ENCODE measurements at regions not wholly inside any gene's neighbourhood (a gene's known extent, or its start where the extent isn't known, plus 50 kb on each side); places are given as distances from the start of the nearest gene placed in this dataset.

DNA sequence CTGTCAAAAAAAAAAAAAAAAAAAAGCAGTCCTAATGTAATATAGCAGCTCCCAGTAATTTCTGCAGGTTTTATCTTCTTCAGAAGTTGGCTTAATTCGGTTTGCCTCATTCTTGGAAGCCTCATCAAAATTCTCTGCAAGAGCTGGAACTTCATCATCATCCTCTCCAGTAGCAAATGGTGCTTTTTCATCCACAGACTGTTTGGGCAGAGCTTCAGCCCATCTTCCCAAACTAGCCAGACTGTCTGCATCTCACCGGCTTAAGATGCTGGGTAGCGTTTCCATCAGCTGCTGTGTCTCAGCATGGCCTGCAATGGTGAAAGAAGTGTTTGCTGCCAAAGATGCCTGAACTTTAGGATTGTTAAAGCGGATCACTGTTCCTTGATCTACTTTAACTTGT is 112.6 kb downstream of the AIPL1 start (continued):
- TF ChIP-seq, protein P1, sequence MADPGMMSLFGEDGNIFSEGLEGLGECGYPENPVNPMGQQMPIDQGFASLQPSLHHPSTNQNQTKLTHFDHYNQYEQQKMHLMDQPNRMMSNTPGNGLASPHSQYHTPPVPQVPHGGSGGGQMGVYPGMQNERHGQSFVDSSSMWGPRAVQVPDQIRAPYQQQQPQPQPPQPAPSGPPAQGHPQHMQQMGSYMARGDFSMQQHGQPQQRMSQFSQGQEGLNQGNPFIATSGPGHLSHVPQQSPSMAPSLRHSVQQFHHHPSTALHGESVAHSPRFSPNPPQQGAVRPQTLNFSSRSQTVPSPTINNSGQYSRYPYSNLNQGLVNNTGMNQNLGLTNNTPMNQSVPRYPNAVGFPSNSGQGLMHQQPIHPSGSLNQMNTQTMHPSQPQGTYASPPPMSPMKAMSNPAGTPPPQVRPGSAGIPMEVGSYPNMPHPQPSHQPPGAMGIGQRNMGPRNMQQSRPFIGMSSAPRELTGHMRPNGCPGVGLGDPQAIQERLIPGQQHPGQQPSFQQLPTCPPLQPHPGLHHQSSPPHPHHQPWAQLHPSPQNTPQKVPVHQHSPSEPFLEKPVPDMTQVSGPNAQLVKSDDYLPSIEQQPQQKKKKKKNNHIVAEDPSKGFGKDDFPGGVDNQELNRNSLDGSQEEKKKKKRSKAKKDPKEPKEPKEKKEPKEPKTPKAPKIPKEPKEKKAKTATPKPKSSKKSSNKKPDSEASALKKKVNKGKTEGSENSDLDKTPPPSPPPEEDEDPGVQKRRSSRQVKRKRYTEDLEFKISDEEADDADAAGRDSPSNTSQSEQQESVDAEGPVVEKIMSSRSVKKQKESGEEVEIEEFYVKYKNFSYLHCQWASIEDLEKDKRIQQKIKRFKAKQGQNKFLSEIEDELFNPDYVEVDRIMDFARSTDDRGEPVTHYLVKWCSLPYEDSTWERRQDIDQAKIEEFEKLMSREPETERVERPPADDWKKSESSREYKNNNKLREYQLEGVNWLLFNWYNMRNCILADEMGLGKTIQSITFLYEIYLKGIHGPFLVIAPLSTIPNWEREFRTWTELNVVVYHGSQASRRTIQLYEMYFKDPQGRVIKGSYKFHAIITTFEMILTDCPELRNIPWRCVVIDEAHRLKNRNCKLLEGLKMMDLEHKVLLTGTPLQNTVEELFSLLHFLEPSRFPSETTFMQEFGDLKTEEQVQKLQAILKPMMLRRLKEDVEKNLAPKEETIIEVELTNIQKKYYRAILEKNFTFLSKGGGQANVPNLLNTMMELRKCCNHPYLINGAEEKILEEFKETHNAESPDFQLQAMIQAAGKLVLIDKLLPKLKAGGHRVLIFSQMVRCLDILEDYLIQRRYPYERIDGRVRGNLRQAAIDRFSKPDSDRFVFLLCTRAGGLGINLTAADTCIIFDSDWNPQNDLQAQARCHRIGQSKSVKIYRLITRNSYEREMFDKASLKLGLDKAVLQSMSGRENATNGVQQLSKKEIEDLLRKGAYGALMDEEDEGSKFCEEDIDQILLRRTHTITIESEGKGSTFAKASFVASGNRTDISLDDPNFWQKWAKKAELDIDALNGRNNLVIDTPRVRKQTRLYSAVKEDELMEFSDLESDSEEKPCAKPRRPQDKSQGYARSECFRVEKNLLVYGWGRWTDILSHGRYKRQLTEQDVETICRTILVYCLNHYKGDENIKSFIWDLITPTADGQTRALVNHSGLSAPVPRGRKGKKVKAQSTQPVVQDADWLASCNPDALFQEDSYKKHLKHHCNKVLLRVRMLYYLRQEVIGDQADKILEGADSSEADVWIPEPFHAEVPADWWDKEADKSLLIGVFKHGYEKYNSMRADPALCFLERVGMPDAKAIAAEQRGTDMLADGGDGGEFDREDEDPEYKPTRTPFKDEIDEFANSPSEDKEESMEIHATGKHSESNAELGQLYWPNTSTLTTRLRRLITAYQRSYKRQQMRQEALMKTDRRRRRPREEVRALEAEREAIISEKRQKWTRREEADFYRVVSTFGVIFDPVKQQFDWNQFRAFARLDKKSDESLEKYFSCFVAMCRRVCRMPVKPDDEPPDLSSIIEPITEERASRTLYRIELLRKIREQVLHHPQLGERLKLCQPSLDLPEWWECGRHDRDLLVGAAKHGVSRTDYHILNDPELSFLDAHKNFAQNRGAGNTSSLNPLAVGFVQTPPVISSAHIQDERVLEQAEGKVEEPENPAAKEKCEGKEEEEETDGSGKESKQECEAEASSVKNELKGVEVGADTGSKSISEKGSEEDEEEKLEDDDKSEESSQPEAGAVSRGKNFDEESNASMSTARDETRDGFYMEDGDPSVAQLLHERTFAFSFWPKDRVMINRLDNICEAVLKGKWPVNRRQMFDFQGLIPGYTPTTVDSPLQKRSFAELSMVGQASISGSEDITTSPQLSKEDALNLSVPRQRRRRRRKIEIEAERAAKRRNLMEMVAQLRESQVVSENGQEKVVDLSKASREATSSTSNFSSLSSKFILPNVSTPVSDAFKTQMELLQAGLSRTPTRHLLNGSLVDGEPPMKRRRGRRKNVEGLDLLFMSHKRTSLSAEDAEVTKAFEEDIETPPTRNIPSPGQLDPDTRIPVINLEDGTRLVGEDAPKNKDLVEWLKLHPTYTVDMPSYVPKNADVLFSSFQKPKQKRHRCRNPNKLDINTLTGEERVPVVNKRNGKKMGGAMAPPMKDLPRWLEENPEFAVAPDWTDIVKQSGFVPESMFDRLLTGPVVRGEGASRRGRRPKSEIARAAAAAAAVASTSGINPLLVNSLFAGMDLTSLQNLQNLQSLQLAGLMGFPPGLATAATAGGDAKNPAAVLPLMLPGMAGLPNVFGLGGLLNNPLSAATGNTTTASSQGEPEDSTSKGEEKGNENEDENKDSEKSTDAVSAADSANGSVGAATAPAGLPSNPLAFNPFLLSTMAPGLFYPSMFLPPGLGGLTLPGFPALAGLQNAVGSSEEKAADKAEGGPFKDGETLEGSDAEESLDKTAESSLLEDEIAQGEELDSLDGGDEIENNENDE (IDR thresholded peaks at IDR 0.05; ENCODE audit: insufficient replicate concordance, low read length), result no peak
- TF ChIP-seq PHF8 (conservative IDR thresholded peaks at IDR 0.05; ENCODE audit: low read depth, low read length), result no peak
- no peak for TF ChIP-seq RNF2 (IDR thresholded peaks at IDR 0.05; ENCODE audit: borderline replicate concordance, low read depth, low read length, missing control alignments, poor library complexity, severe bottlenecking)
- TF ChIP-seq ATF2 (IDR thresholded peaks at IDR 0.05; ENCODE audit: low read length), result no peak
- TF ChIP-seq GTF2F1 (IDR thresholded peaks at IDR 0.05; ENCODE audit: borderline replicate concordance, low read depth, low read length), result no peak
- TF ChIP-seq CBX8 (IDR thresholded peaks at IDR 0.05; ENCODE audit: borderline replicate concordance, low read depth, low read length), result no peak
- TF ChIP-seq KDM5A (IDR thresholded peaks at IDR 0.05; ENCODE audit: low read length), result no peak

Data from H1 (cell line).